GM19438 (cell line): ENCODE measurements at regions not wholly inside any gene's neighbourhood (a gene's known extent, or its start where the extent isn't known, plus 50 kb on each side); places are given as distances from the start of the nearest gene placed in this dataset.

Experiments used
- ATAC-seq: cut with Tn5 transposase; IDR thresholded peaks from one replicate; pipeline ENCODE4 v1.9.1; 2021; ENCODE audit warnings: low read depth; ENCODE audit not compliant: unreplicated experiment

- ATAC-seq: no peak
Measured at GRCh38 chr13:30006246-30006645, 155.8 kb upstream of the UBL3 start.

- ATAC-seq: no peak
Measured at GRCh38 chr13:30004204-30004603, 153.8 kb upstream of the UBL3 start.

- ATAC-seq: no peak
Measured at GRCh38 chr13:30002577-30002976, 152.2 kb upstream of the UBL3 start.

GRCh38 chr13:30000370-30000765 lies 150.0 kb upstream of the UBL3 start:
- no peak for ATAC-seq

- ATAC-seq: no peak
Measured at GRCh38 chr13:29999492-30000369, 149.3 kb upstream of the UBL3 start.

- no peak for ATAC-seq
Measured at GRCh38 chr13:29996316-29996715, 145.9 kb upstream of the UBL3 start.

GRCh38 chr13:29994911-29995595 lies 144.6 kb upstream of the UBL3 start:
- no peak for ATAC-seq

GRCh38 chr13:29993716-29994488 lies 143.5 kb upstream of the UBL3 start:
- no peak for ATAC-seq

- no peak for ATAC-seq
Measured at GRCh38 chr13:29993196-29993595, 142.8 kb upstream of the UBL3 start.

GRCh38 chr13:29991343-29991742 lies 140.9 kb upstream of the UBL3 start:
- no peak for ATAC-seq

GRCh38 chr13:29987340-29987739 lies 136.9 kb upstream of the UBL3 start:
- ATAC-seq: no peak

- ATAC-seq: no peak
Measured at GRCh38 chr13:29980339-29980738, 129.9 kb upstream of the UBL3 start.

GRCh38 chr13:29978211-29978610 lies 127.8 kb upstream of the UBL3 start:
- no peak for ATAC-seq

GRCh38 chr13:29977476-29978120 lies 127.2 kb upstream of the UBL3 start:
- ATAC-seq: no peak

- ATAC-seq: no peak
Measured at GRCh38 chr13:29976535-29976934, 126.1 kb upstream of the UBL3 start.

- no peak for ATAC-seq
Measured at GRCh38 chr13:29975283-29975682, 124.9 kb upstream of the UBL3 start.

GRCh38 chr13:29969286-29969685 lies 118.9 kb upstream of the UBL3 start:
- no peak for ATAC-seq

GRCh38 chr13:29964181-29964845 lies 113.9 kb upstream of the UBL3 start:
- ATAC-seq: no peak

GRCh38 chr13:29963089-29963488 lies 112.7 kb upstream of the UBL3 start:
- ATAC-seq: no peak

- ATAC-seq: no peak
Measured at GRCh38 chr13:29961036-29961670, 110.7 kb upstream of the UBL3 start.
